Activated naive CD8-positive, alpha-beta T cell treated with anti-CD3 and anti-CD28 coated beads for 36 hours (primary cell): ENCODE measurements at regions not wholly inside any gene's neighbourhood (a gene's known extent, or its start where the extent isn't known, plus 50 kb on each side); places are given as distances from the start of the nearest gene placed in this dataset.

ENCODE experiments used
- DNase-seq: peaks from one replicate; pipeline ENCODE4 v3.0.0; 2021
- H3K27ac Mint-ChIP-seq: one replicate; pipeline ENCODE4 v1.8.0; 2022; ENCODE audit warnings: mild to moderate bottlenecking, moderate library complexity, mixed read lengths
- H3K27me3 Mint-ChIP-seq: one replicate; pipeline ENCODE4 v1.8.0; 2022; ENCODE audit warnings: mild to moderate bottlenecking, mixed read lengths
- H3K36me3 Mint-ChIP-seq: one replicate; pipeline ENCODE4 v1.8.0; 2021; ENCODE audit warnings: mild to moderate bottlenecking, mixed read lengths
- H3K4me1 Mint-ChIP-seq: one replicate; pipeline ENCODE4 v1.8.0; 2021; ENCODE audit warnings: mixed read lengths
- H3K4me3 Mint-ChIP-seq: one replicate; pipeline ENCODE4 v1.8.0; 2022; ENCODE audit warnings: mild to moderate bottlenecking, moderate library complexity, mixed read lengths
- H3K9me3 Mint-ChIP-seq: one replicate; pipeline ENCODE4 v1.8.0; 2022; ENCODE audit warnings: mixed read lengths

DNA sequence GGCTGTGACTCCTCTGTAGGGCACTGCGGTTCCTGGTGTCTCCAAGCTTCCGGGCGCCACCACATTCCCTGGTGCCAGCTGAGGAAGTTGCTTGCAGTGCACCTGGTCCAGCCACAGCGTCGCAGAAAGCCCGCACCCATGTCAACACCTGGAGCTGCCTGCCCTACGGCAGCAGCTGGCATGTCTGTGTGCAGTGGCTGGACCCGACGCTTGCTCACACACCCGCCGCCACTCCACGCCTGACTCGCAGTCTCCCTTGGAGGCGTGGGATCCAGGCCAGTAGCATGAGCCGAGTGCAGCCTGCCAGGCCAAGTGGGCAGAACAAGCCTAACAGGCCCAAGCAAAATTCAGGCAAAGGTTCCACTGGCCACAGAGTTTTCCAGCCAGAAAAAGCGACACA is 118.1 kb upstream of the PHF14 start:
- no peaks in the 10 kb centered on the region for H3K4me1 Mint-ChIP-seq
- H3K27me3 Mint-ChIP-seq = no peaks in the 10 kb centered on the region
- H3K9me3 Mint-ChIP-seq = no peaks in the 10 kb centered on the region
- no peaks in the 10 kb centered on the region for H3K36me3 Mint-ChIP-seq
- H3K27ac Mint-ChIP-seq = no peak overlapping the region
- no peak overlapping the region for H3K4me3 Mint-ChIP-seq
- DNase-seq = no peak

DNA sequence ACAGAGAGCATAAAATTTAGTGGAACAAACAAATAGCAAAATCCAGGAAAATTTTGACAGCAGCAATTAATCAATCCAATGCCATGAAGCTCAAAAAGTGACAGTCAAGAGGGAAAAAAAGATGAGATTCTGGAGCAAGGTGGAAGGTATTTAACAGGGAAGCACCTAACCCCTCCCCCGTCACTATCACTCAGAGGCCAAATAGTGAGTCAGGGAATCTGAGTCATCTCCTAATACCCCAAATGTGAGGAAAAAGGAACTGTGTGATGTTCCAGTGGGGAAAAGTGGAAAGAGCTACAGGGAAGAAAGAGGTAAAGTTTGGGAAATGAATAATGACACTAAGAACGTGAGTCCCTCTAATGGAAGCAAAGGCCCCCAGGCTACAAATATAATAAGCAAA is 113.2 kb upstream of the PHF14 start:
- DNase-seq = no peak
- H3K4me3 Mint-ChIP-seq = no peak overlapping the region
- no peaks in the 10 kb centered on the region for H3K9me3 Mint-ChIP-seq
- H3K27ac Mint-ChIP-seq = no peak overlapping the region
- H3K4me1 Mint-ChIP-seq = no peaks in the 10 kb centered on the region
- H3K36me3 Mint-ChIP-seq = no peaks in the 10 kb centered on the region
- peaks cover 8% of the 10 kb centered on the region for H3K27me3 Mint-ChIP-seq

DNA sequence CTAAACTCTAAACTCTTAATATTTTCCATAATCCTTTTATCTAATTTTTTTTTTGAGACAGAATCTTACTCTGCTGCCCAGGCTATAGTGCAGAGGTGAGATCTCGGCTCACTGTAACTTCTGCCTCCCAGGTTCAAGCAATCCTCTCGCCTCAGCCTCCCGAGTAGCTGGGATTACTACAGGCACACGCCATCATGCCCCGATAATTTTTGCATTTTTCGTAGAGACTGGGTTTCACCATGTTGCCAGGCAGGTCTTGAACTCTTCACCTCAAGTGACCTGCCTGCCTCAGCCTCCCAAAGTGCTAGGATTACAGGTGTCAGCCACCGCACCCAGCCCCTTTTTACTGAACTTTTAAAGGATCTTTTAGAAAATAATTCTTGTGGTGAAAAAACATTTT is 110.2 kb upstream of the PHF14 start:
- Mint-ChIP-seq H3K4me3 (no peak overlapping the region), H3K9me3 (no peaks in the 10 kb centered on the region), H3K27ac (no peak overlapping the region), H3K4me1 (no peaks in the 10 kb centered on the region), H3K27me3 (peaks cover 8% of the 10 kb centered on the region), H3K36me3 (no peaks in the 10 kb centered on the region)
- no peak for DNase-seq

DNA sequence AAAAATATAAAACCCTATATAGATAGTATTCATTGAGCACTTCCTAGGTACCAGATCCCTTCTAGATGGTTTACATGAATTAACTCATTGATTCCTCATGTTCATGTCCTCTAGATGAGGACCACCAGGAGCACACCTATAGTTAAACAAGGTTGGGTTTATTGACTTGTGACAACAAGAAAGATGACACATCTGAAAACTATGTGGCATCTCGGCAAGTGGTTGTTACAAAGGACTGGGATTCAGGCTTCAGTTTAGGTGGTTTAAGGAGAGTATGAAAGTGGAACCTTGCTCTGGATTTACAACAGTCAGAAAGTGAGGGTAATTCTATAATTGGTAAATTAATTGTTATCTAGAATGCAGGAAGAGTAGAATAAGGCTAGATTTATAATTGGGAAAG is 99.0 kb upstream of the PHF14 start:
- Mint-ChIP-seq H3K4me1 (no peaks in the 10 kb centered on the region), H3K4me3 (no peak overlapping the region), H3K27me3 (peaks cover 23% of the 10 kb centered on the region), H3K9me3 (peaks cover 5% of the 10 kb centered on the region), H3K36me3 (no peaks in the 10 kb centered on the region), H3K27ac (no peak overlapping the region)
- DNase-seq = no peak

DNA sequence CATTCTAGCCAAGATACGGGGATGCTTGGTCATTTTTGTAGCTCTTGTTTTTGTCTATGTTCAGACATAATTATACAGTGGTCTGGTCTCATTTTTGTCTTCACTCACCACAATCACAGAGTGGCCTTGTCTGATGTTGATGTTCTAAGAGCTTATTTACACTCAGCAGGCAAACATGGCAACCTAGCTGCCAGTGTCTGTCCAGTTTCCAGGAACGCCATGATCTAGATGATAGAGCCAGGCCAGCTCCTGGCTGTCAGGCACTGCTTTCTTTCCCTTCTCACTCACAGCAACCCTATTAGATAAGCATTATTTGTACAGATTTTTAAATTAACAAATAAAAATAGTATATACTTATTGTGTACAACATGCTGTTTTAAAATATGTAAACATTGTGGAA is 98.6 kb upstream of the PHF14 start:
- Mint-ChIP-seq H3K27me3 (peaks cover 23% of the 10 kb centered on the region), H3K4me1 (no peaks in the 10 kb centered on the region), H3K4me3 (no peak overlapping the region), H3K9me3 (peaks cover 5% of the 10 kb centered on the region), H3K27ac (no peak overlapping the region), H3K36me3 (no peaks in the 10 kb centered on the region)
- DNase-seq = no peak

DNA sequence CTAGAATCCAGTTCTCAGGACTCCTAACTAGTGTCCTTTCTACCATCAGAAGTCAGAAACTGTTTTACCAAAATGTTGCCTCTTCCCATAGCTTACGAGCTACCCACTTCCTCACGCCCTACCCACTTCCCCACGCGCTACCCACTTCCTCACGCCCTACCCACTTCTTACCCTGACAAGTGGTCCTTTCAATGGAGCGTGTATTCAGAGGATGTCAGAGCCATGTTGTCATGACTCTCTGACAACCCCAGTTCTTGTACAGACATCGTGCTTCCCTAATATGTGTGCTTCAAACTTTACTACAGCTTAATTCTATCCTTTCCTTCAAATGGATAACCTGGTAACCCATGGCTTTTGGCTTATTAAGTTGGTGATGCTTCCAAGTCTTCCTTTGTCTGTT is 84.8 kb upstream of the PHF14 start:
- peaks cover 11% of the 10 kb centered on the region for H3K4me1 Mint-ChIP-seq
- H3K4me3 Mint-ChIP-seq = peak overlapping the region; percentile 48
- H3K27me3 Mint-ChIP-seq = no peaks in the 10 kb centered on the region
- no peak for DNase-seq
- H3K36me3 Mint-ChIP-seq = no peaks in the 10 kb centered on the region
- H3K9me3 Mint-ChIP-seq = no peaks in the 10 kb centered on the region
- no peak overlapping the region for H3K27ac Mint-ChIP-seq

DNA sequence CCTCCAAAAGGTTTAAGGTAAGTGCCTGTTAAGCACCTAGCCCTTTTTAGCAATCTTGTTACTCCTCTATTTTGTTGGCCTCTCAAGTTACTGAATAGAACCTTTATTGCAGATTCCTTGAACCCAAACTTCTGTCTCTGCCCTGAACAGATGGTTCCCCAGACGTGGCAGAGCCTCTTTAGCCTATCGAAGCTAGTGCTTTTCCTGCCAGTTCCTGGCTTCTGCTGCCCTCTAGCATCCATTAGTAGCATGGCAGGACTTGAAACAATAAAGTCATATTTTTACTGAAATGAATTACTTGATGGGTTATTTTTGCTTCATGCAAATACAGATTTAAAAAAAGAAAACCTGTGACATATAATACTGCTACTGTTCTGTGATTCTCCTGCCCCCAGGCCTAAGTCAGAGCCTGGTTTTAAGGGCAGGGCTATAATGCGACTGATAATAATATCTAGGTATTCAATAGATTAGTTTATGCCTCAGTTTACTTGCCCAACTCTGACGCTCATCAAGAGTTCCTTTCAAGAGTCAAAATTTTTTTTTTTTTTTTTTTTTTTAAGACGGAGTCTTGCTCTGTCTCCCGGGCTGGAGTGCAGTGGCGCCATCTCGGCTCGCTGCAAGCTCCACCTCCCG is 84.3 kb upstream of the PHF14 start:
- H3K9me3 Mint-ChIP-seq = no peaks in the 10 kb centered on the region
- peak; percentile 17 for DNase-seq
- no peak overlapping the region for H3K27ac Mint-ChIP-seq
- peak overlapping the region; percentile 48 for H3K4me3 Mint-ChIP-seq
- H3K27me3 Mint-ChIP-seq = no peaks in the 10 kb centered on the region
- no peaks in the 10 kb centered on the region for H3K36me3 Mint-ChIP-seq
- peaks cover 11% of the 10 kb centered on the region for H3K4me1 Mint-ChIP-seq

DNA sequence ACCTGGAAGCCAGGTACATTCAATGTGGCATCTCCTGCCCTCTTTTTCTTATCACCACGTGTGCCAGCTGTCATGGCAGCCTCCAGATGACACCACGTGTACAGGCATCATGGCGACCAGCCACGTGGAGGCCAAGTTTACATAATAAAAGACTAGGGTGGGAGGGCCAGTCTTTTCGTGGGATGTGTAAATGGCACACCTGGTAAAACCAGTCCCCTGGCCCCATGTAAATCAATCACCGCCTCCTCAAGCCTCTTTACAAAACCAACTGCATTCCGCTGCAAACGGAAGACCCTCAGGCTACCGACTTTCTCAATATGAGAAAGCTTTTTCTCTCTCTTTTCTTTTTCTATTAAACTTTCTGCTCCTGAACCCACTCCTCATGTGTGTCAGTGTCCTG is 65.1 kb upstream of the PHF14 start:
- no peak overlapping the region for H3K4me3 Mint-ChIP-seq
- no peaks in the 10 kb centered on the region for H3K4me1 Mint-ChIP-seq
- peaks cover 2% of the 10 kb centered on the region for H3K9me3 Mint-ChIP-seq
- no peak overlapping the region for H3K27ac Mint-ChIP-seq
- no peaks in the 10 kb centered on the region for H3K27me3 Mint-ChIP-seq
- DNase-seq = no peak
- H3K36me3 Mint-ChIP-seq = no peaks in the 10 kb centered on the region

DNA sequence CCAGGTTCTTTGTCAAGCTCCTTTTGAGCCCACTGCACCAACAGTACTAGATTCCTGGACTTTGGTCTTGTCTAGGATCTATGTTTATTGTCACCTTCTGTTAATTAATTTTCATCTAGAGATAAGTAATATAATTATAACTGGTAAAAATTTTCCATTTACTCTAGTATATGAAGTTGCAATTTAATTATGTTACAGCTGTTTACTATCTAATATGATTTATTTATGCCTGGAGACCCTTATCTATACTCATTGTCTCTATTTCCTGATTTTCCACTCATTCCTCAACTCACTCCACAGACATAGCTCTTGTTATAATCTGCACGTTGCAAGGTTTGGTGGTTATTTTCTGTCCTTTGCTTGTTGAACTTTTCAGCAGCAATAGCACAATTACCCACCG is 63.2 kb upstream of the PHF14 start:
- DNase-seq = no peak
- Mint-ChIP-seq H3K36me3 (no peaks in the 10 kb centered on the region), H3K4me3 (no peak overlapping the region), H3K9me3 (peaks cover 2% of the 10 kb centered on the region), H3K4me1 (no peaks in the 10 kb centered on the region), H3K27ac (no peak overlapping the region), H3K27me3 (peaks cover 6% of the 10 kb centered on the region)

DNA sequence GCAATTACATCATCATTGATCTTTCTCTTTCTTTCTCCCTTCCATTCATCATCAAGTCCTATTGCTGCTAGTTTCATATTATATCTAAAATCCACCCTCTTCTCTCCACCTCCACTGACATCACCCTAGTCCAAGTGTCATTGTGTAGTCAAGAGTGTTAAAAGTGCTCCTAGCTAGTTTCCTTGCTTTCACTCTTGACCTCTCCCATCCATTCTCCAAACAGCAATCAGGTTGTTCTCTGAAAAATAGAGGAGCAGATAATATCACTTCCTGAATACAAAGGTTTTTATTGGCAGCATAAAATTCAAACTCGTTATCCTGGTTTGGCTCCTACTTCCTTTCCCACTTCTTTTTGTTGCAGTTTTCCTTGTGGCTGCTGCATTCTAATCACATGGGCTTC is 61.6 kb upstream of the PHF14 start:
- no peak overlapping the region for H3K4me3 Mint-ChIP-seq
- H3K9me3 Mint-ChIP-seq = peaks cover 2% of the 10 kb centered on the region
- no peak overlapping the region for H3K27ac Mint-ChIP-seq
- no peaks in the 10 kb centered on the region for H3K36me3 Mint-ChIP-seq
- H3K4me1 Mint-ChIP-seq = no peaks in the 10 kb centered on the region
- DNase-seq = no peak
- H3K27me3 Mint-ChIP-seq = peaks cover 10% of the 10 kb centered on the region

DNA sequence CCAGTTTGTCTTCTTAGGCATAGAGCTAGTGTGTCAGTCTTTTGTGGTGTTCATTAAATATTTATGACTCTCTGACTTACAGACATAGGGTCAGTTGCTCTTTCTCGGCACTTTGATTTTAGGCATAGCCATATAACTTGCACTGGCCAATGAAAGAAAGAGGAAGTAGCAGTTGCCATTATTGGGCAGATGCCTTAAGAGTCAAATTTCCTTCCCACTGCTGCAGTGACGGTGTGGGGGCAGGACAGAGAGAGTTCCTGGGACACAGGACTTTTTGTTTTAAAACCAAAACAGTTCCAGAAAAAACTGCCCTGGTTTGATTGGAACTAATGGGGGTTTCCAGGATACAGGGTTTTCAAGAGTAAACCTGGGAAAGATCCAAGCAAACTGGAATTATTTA is 60.2 kb upstream of the PHF14 start:
- H3K9me3 Mint-ChIP-seq = peaks cover 2% of the 10 kb centered on the region
- no peaks in the 10 kb centered on the region for H3K4me1 Mint-ChIP-seq
- no peak for DNase-seq
- peaks cover 10% of the 10 kb centered on the region for H3K27me3 Mint-ChIP-seq
- no peak overlapping the region for H3K4me3 Mint-ChIP-seq
- no peaks in the 10 kb centered on the region for H3K36me3 Mint-ChIP-seq
- no peak overlapping the region for H3K27ac Mint-ChIP-seq

DNA sequence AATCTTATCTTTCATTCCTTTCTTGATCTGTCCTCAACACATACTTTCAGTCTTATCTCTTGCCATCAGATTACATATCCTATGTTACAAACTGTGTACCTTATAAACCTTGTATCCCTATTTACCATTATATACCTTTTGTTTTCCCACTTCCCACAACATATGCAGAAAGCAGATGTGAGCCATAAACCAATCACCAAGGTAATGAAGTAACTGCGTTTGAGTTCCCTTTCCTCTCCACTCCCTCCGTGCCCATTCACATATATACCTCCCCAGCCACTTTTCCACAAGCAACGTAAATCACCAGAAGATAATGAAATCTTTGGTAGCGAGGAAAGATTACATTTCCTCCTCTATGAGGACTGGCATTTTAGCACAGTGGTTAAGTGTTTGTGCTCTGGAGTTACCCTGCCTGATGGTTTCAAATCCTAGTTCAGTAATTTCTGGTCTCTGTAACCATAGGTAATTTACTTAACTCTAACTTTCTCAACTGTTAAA is 55.5 kb upstream of the PHF14 start:
- Mint-ChIP-seq H3K36me3 (no peaks in the 10 kb centered on the region), H3K4me1 (no peaks in the 10 kb centered on the region), H3K27me3 (peaks cover 10% of the 10 kb centered on the region), H3K27ac (no peak overlapping the region), H3K4me3 (no peak overlapping the region), H3K9me3 (no peaks in the 10 kb centered on the region)
- DNase-seq = no peak

DNA sequence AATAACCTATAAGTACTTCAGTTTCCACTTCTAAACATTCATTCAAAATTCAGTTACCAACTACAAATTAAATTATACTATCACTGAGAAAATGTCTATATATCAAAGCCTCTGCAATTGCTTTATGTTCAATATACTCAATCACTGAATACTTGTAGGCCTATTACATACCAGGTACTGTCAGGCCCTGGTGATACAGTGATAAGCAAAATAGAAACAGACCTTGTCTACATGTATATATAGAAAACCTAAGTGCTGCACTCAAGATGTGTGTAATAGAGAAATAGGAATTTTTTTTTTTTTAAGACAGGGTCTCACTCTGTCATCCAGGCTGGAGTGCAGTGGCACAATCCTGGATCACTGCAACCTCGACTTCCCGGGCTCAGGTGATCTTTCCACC is 53.7 kb upstream of the PHF14 start:
- no peak overlapping the region for H3K27ac Mint-ChIP-seq
- H3K4me1 Mint-ChIP-seq = no peaks in the 10 kb centered on the region
- no peaks in the 10 kb centered on the region for H3K36me3 Mint-ChIP-seq
- H3K4me3 Mint-ChIP-seq = no peak overlapping the region
- no peaks in the 10 kb centered on the region for H3K9me3 Mint-ChIP-seq
- no peak for DNase-seq
- H3K27me3 Mint-ChIP-seq = peaks cover 3% of the 10 kb centered on the region
